Thymus (tissue), 11 donors: ENCODE measurements at regions not wholly inside any gene's neighbourhood (a gene's known extent, or its start where the extent isn't known, plus 50 kb on each side); places are given as distances from the start of the nearest gene placed in this dataset.
"Not testable (repeated sequence)": the region's sequence is repeated elsewhere in the genome, so short reads cannot be mapped to it uniquely, and the experiment has no call there.

Experiments
- DNase-seq, 9 donors: peaks; one replicate each; pipeline ENCODE4 v3.0.0-alpha.2; 2013; ENCODE audit warnings: low spot score in 9 of 9, low read depth in 6 of 9, missing footprints in 1 of 9
- H3K27ac ChIP-seq, 2 donors: one replicate each; pipeline ENCODE4 v1.5.1; 2013; ENCODE audit warnings: control low read depth in 1 of 2, low read depth in 1 of 2, low read length in 1 of 2, mild to moderate bottlenecking in 1 of 2, moderate library complexity in 1 of 2
- H3K27me3 ChIP-seq, 2 donors: one replicate each; pipeline ENCODE4 v1.5.1; 2013; ENCODE audit warnings: low read length in 1 of 2; ENCODE audit not compliant: control insufficient read depth in 2 of 2, insufficient read depth in 1 of 2
- H3K36me3 ChIP-seq, 2 donors: one replicate each; pipeline ENCODE4 v1.5.1; 2013; ENCODE audit warnings: low read length in 1 of 2, mild to moderate bottlenecking in 1 of 2, moderate library complexity in 1 of 2; ENCODE audit not compliant: control insufficient read depth in 2 of 2, insufficient read depth in 2 of 2
- H3K4me1 ChIP-seq, 2 donors: one replicate each; pipeline ENCODE4 v1.5.1; 2013; ENCODE audit warnings: low read length in 2 of 2; ENCODE audit not compliant: control insufficient read depth in 2 of 2, insufficient read depth in 2 of 2
- H3K4me3 ChIP-seq, 2 donors: one replicate each; pipeline ENCODE4 v1.5.1; 2013; ENCODE audit warnings: low read length in 2 of 2, control low read depth in 1 of 2, mild to moderate bottlenecking in 1 of 2
- H3K9me3 ChIP-seq, 2 donors: one replicate each; pipeline ENCODE4 v1.5.1; 2013; ENCODE audit warnings: low read length in 1 of 2, mild to moderate bottlenecking in 1 of 2; ENCODE audit not compliant: control insufficient read depth in 2 of 2, insufficient read depth in 1 of 2
- WGBS: extraction: QIAGEN DNeasy Blood & Tissue Kit; methylation state at CpG from one replicate; pipeline ENCODE4 v1.1.7; 2013; 5-methylcytosine and 5-hydroxymethylcytosine counted together
- donor health status: healthy.

GRCh38 chr4:158122501-158122900 is 50.3 kb downstream of the GASK1B start:
- H3K4me3 ChIP-seq, result no peak overlapping the region
- no peaks in the 10 kb centered on the region for H3K4me1 ChIP-seq
- H3K36me3 ChIP-seq, result no peaks in the 10 kb centered on the region
- no peaks in the 10 kb centered on the region for H3K27me3 ChIP-seq
- no peaks in the 10 kb centered on the region for H3K9me3 ChIP-seq
- WGBS, result 81% methylated on average over 2 of the region's 2 CpGs
- no peak for DNase-seq
- no peak overlapping the region for H3K27ac ChIP-seq

DNA sequence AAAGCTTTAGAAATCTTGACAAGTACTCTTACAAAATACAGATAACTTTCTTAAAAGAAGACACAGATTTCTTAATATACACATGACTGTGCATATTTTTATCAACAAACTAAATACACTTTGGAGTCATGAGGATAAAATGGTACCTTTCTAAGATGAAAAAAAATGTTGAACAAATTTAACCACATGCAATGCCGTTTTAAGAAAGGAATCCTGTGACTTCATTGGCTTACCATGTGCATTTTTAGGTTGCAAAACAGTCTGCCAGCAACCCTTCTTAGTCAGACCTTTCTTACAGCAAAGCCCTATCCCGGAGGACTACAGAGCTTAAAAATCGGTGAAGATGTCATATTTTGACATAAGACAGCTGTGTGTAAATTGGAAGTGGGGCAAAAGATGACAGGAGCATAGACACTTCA is 51.7 kb downstream of the GASK1B start:
- Histone ChIP-seq H3K9me3 (no peaks in the 10 kb centered on the region), H3K4me1 (no peaks in the 10 kb centered on the region), H3K36me3 (no peaks in the 10 kb centered on the region), H3K27ac (no peak overlapping the region), H3K27me3 (no peaks in the 10 kb centered on the region), H3K4me3 (no peak overlapping the region)
- WGBS, result 89% methylated on average over 3 of the region's 3 CpGs
- DNase-seq, result no peak

- H3K9me3 ChIP-seq, H3K4me3 ChIP-seq, H3K4me1 ChIP-seq, DNase-seq, H3K36me3 ChIP-seq, H3K27ac ChIP-seq, H3K27me3 ChIP-seq: not testable (repeated sequence)
- 95% methylated on average over 6 of the region's 6 CpGs for whole genome bisulfite sequencing
These were observed 52.1 kb downstream of the GASK1B start for GRCh38 chr4:158120645-158121151.

DNA sequence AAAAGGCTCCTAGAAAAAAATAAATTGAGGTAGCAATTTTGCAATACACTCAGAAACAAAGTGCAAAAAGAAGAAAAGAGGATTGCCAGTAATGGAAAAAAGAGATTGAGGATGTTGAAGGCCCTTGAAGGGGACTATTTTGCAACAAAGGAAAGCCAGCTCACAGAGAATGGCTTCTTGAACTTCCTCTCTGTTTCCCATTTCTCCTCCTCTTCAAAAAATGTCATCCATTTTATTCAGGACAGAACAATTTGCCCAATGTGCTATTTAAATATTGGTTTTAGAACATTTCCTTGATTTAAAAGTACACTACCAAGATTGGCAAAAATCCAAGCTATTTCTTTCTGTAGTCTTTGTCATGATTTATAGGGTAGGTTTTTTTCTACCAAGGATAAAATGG is 60.2 kb downstream of the GASK1B start:
- Histone ChIP-seq H3K4me1 (no peaks in the 10 kb centered on the region), H3K27ac (no peak overlapping the region), H3K4me3 (no peak overlapping the region), H3K9me3 (no peaks in the 10 kb centered on the region), H3K36me3 (no peaks in the 10 kb centered on the region), H3K27me3 (no peaks in the 10 kb centered on the region)
- DNase-seq, result no peak

DNA sequence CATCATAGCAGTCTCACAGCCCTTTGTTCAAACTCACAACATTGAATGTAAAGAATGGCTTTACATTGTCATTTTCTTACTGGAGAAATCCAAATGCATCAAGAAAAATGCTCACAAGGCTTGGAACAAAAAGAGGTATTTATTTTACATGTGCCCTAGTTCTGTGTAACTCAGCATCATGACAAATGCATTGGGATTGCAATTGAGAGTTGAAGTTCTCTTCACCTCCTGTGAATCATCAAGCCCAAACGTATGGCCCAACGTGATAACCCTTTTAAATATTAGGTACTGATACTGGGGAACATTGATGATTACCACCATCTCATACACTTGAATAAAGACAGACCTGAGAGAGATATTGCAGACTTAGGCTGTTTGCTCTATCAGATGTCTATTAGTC is 61.6 kb downstream of the GASK1B start:
- 87% methylated on average over 2 of the region's 2 CpGs for WGBS
- Histone ChIP-seq H3K9me3 (no peaks in the 10 kb centered on the region), H3K27ac (no peak overlapping the region), H3K4me3 (no peak overlapping the region), H3K4me1 (no peaks in the 10 kb centered on the region), H3K27me3 (no peaks in the 10 kb centered on the region), H3K36me3 (no peaks in the 10 kb centered on the region)
- DNase-seq, result no peak

DNA sequence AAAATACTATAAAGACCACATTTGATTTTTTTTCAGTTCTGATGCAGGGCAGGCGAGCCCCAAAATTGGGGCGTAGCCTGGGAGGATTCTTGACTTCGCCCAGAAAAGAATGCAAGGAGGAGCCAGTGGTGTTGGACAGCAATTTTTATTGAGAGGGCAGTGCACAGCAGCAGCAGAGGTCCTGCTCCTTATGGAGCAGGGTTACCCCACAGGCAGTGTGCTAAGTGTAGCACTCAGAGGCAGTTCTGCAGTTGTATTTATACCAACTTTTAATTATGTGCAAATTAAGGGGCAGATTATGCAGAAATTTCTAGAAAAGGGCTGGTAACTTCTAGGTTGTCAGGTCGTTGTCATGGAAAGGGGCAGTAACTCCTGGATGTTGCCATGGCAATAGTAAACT is 69.9 kb downstream of the GASK1B start:
- WGBS, result 88% methylated on average over 4 of the region's 4 CpGs
- no peak for DNase-seq
- Histone ChIP-seq H3K27me3 (no peaks in the 10 kb centered on the region), H3K4me1 (no peaks in the 10 kb centered on the region), H3K4me3 (no peak overlapping the region), H3K27ac (no peak overlapping the region), H3K9me3 (no peaks in the 10 kb centered on the region), H3K36me3 (no peaks in the 10 kb centered on the region)

DNA sequence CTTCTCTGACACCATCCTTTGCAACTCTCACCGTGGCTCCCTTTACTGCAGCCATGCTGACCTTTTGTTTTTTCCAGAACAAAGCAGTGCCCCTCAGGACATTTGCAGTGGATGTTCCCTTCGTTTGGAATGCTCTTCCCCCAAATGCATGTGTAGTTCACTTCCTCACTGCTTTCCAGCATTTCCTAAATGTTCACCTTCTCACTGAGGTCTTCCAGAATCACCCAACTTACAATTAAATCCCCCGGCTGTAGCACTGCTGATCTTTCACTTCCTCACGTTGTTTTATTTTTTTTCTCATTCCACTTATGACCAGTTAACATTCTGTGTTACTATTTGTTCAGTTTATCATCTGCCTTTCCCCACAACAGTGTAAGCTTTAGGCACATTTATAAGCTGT is 73.1 kb downstream of the GASK1B start:
- no peak for DNase-seq
- WGBS, result 86% methylated on average over 4 of the region's 4 CpGs
- Histone ChIP-seq H3K27me3 (no peaks in the 10 kb centered on the region), H3K4me1 (no peaks in the 10 kb centered on the region), H3K36me3 (no peaks in the 10 kb centered on the region), H3K27ac (no peak overlapping the region), H3K9me3 (no peaks in the 10 kb centered on the region), H3K4me3 (no peak overlapping the region)

- Histone ChIP-seq H3K4me3 (no peak overlapping the region), H3K4me1 (no peaks in the 10 kb centered on the region), H3K27ac (no peak overlapping the region), H3K9me3 (no peaks in the 10 kb centered on the region), H3K36me3 (no peaks in the 10 kb centered on the region), H3K27me3 (no peaks in the 10 kb centered on the region)
- 98% methylated on average over 1 of the region's 1 CpG for WGBS
- DNase-seq, result no peak
These were observed 74.0 kb downstream of the GASK1B start for GRCh38 chr4:158098802-158099201.

DNA sequence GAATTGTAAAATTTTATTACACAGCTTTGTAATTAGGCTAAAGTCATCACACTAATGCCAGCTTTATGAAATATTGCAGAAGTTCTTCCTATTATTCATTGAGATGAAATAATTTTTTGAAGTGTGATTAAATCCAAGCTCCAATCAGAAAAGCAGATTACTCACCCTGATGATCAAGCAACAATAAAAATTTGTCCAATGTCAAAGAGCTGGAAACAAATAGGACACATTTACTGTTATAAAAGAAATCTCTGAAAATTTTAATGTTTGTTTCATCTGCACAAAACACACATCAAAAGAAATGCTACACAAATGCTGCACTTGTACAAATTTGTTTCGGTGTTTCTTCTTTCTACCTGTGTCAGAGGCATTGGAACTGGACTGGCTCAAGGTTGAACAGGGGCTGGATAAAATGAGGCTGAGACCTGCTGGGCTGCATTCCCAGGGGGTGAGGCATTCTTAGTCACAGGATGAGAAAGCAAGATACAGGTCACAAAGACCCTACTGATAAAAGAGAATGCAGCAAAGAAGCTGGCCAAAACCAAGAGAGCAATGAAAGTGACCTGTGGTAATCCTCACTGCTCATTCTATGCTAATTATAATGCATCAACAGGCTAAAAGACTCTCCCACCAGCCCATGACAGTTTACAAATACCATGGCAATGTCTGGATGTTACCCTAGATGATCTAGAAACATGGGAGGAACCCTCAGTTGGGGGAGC is 78.3 kb downstream of the GASK1B start:
- 94% methylated on average over 1 of the region's 1 CpG for WGBS
- Histone ChIP-seq H3K27me3 (no peaks in the 10 kb centered on the region), H3K4me1 (no peaks in the 10 kb centered on the region), H3K27ac (no peak overlapping the region), H3K9me3 (no peaks in the 10 kb centered on the region), H3K36me3 (no peaks in the 10 kb centered on the region), H3K4me3 (no peak overlapping the region)
- DNase-seq, result no peak
